Dedifferentiated amniotic fluid mesenchymal stem cell (primary cell): ENCODE measurements at regions not wholly inside any gene's neighbourhood (a gene's known extent, or its start where the extent isn't known, plus 50 kb on each side); places are given as distances from the start of the nearest gene placed in this dataset.

Experiments used
- DNase-seq: peaks from one replicate; pipeline ENCODE4 v3.0.0-alpha.2; 2016; ENCODE audit errors: extremely low spot score

- DNase-seq = no peak
These were observed 66.4 kb upstream of the AGTR1 start for GRCh38 chr3:148631124-148631903.

GRCh38 chr3:148641722-148642121, 56.0 kb upstream of the AGTR1 start:
- DNase-seq = no peak

- no peak for DNase-seq
These were observed 55.5 kb upstream of the AGTR1 start for GRCh38 chr3:148642214-148642613.

GRCh38 chr3:148642616-148643015, 55.1 kb upstream of the AGTR1 start:
- peak; percentile 21 for DNase-seq

GRCh38 chr3:148643389-148643840, 54.3 kb upstream of the AGTR1 start:
- peak; percentile 78 for DNase-seq

GRCh38 chr3:148646126-148646665, 51.5 kb upstream of the AGTR1 start:
- no peak for DNase-seq
